ENCODE measurements at regions not wholly inside any gene's neighbourhood (a gene's known extent, or its start where the extent isn't known, plus 50 kb on each side); places are given as distances from the start of the nearest gene placed in this dataset.
"Not testable (repeated sequence)": the region's sequence is repeated elsewhere in the genome, so short reads cannot be mapped to it uniquely, and the experiment has no call there.

DNA sequence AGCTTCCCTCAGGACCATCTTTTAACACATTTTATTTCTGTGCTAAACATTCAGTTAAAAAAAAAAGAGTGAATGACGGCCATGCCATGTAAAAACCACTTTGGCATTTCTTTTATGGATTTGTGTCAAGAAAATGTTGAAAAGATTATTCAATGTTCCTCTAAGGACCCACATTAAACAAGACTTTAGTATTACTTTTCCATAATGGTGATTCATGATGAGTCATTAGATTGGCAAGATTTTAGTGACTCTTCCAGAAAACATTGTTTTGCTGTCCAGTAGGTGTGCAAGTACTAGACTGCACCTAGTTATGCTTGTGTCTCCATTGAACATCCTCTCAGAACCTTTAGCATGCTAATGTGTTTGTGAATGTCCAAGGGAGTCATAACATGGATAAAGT, 748.6 kb downstream of the STPG2 start:
- DNase-seq (ENCODE audit: low read depth) = peak; percentile 2

- DNase-seq (ENCODE audit: low read depth) = no peak
Observed at GRCh38 chr4:97396097-97396496, 747.2 kb downstream of the STPG2 start.

DNA sequence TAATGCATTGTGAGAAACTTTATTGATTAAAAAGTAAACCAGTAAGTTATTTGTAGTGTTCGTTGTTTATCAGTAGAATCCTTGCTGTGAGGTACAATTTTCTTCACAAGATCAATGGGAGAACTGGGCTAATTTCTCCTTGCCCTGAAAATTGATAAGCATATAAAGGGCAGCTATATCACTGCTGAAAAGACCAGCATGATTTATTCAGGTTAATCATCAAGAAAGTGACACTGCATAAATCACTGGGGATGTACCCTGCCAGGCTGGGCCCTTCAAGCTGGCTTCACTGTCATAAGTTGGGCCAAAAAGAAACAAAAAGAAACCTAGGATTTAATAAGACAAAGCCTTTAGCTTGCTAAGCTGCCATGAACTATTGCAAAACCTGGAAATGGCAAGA, 746.7 kb downstream of the STPG2 start:
- no peak for DNase-seq (ENCODE audit: low read depth)

DNA sequence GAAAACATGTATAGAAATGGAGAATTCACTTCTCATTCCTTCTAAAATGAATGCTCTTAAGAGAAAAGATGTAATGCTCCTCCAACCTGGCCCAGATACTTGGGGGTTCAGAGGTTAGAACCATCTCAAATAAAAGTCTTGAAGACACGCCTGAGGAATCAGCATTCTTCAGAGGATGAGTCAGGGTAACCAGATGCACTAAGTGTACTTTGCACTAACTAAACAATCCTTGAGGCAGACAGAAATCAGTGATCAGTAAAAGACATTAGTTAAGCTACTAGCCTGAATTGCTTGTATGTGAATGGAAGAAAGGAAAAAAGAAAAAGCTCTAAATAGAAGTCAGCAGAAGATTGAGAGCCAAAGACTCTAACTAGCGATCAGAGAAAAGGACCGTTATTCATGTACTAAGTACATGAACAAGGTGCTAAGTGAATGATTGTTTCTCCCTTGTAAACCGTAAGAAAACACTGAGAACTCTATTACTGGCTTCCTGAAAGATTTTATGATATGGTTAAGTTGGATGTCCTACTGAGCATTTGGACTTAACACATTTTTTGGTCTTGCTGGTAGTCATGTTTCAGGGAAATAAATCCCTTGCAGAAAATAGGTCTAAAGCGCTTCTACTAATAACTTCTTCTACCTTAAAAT, 738.3 kb downstream of the STPG2 start:
- DNase-seq (ENCODE audit: low read depth) = no peak

DNA sequence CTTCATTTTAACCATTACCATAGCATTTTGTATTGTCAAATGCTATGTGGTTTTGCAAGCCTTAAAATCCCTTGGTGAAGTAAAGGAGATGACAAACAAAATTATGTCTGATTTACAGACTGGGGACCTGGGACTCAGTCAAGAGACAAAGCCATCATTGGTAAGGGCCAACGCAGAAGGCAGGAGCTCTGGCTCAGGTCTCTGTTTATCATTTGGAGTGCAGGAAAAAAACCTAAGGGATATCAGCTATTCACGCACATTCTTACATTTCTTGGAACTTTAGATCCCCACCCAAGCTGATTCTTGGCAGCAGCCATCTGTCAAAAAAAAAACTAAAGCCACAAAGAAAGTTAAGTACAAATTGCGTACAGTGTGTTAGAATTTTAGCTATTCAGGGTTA, 731.9 kb downstream of the STPG2 start:
- no peak for DNase-seq (ENCODE audit: low read depth)

DNA sequence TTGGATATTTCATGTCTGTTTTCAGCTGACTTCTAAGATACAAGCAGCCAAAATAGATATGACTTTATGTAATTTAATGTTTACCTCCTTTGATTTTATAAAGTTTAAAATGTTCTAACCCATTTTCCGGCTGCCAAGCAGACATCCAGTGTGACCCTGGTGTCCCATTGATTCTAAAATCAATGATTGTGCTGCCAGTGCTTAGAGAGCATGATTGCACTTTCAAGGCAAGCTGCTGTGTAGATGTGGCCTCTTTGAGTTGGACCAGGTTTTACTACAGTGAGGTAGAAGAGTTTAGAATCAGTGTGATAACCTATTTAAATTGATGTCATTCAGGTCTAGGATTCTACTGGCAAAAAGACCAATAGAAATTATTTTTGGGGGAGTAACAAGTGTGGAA, 730.9 kb downstream of the STPG2 start:
- DNase-seq (ENCODE audit: low read depth) = no peak

DNA sequence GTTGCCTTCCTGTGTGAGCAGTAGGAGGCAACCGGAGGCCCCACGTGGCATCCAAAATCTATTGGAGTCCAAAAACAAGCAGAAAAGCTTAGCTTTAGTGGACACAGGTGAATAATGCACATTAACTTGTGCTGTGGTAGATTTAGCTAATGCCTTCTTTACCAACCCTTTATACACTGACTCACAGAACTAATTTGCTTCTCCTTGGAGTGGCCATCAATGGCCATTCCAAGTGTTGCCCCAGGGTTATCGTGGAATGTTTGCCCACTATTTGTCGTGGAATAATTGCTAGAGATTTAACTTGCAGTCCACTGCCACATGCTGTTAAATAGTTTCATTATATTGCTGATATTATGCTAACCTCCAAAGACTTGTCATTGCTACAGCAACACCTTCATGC, 729.1 kb downstream of the STPG2 start:
- no peak for DNase-seq (ENCODE audit: low read depth)

GRCh38 chr4:97432551-97432950, 710.7 kb downstream of the STPG2 start:
- no peak for DNase-seq (ENCODE audit: low read depth)

DNA sequence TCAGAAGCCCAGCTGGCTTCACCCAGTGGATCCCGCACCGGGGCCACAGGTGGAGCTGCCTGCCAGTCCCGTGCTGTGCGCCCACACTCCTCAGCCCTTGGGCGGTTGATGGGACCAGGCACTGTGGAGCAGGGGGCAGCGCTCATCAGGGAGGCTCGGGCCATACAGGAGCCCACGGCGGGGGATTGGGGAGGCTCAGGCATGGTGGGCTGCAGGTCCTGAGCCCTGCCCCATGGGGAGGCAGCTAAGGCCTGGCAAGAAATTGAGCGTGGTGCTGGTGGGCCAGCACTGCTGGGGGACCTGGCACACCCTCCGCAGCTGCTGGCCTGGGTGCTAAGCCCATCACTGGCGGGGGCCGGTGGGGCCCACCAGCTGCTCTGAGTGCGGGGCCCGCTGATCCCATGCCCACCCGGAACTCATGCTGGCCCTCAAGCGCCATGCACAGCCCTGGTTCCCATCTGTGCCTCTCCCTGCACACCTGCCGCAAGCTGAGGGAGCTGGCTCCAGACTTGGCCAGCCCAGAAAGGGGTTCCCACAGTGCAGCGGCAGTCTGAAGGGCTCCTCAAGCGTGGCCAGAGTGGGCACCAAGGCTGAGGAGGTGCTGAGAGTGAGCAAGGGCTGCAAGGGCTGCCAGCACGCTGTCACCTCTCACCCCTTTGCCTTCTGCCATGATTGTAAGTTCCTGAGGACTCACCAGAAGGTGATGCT, 705.1 kb downstream of the STPG2 start:
- not testable (repeated sequence) for DNase-seq (ENCODE audit: low read depth)

- no peak for DNase-seq (ENCODE audit: low read depth)
Observed at GRCh38 chr4:97453186-97453585, 690.1 kb downstream of the STPG2 start.

DNA sequence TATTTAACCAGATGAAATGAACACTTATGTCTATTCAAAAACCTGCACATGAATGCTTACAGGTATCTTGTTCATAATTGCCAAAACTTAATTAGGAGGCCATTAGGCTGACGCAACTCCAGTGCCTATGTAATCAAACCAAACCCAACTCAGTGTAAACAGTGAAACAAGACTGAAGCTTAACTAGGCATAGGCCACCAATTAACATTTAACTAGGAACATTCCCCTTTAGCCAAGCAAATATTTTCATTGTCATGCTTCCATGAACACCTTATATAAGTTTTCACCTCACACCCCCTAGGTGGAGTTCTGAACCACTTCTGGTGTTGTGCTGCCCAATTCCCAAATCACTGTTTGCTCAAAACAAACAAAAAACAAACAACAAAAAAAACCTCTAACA, 686.0 kb downstream of the STPG2 start:
- no peak for DNase-seq (ENCODE audit: low read depth)

- no peak for DNase-seq (ENCODE audit: low read depth)
Observed at GRCh38 chr4:97468272-97468671, 675.0 kb downstream of the STPG2 start.

- DNase-seq (ENCODE audit: low read depth) = no peak
Observed at GRCh38 chr4:97475621-97476020, 667.7 kb downstream of the STPG2 start.

DNA sequence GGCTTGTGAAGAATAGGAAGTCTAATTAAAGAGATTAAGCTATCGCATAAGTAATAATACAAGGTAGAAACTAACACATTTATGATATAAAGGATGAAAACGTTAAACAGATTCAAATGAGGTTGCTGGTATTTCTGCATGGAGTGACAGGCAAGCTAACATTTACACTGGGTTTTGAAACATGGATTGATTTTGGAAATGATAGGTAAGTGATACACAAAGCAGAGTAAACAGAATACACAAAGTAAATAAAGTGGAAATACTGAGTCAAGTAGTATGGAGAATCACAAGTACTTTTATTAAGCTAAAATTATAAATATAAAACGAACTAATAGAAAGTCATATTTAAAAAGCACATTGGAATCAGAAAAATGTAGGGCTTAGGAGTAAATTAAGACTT, 665.3 kb downstream of the STPG2 start:
- no peak for DNase-seq (ENCODE audit: low read depth)

- no peak for DNase-seq (ENCODE audit: low read depth)
Observed at GRCh38 chr4:97479388-97479787, 663.9 kb downstream of the STPG2 start.

GRCh38 chr4:97491856-97492255, 651.4 kb downstream of the STPG2 start:
- no peak for DNase-seq (ENCODE audit: low read depth)

GRCh38 chr4:97493815-97494518, 649.3 kb downstream of the STPG2 start:
- no peak for DNase-seq (ENCODE audit: low read depth)

GRCh38 chr4:97496298-97496873, 646.9 kb downstream of the STPG2 start:
- no peak for DNase-seq (ENCODE audit: low read depth)

DNA sequence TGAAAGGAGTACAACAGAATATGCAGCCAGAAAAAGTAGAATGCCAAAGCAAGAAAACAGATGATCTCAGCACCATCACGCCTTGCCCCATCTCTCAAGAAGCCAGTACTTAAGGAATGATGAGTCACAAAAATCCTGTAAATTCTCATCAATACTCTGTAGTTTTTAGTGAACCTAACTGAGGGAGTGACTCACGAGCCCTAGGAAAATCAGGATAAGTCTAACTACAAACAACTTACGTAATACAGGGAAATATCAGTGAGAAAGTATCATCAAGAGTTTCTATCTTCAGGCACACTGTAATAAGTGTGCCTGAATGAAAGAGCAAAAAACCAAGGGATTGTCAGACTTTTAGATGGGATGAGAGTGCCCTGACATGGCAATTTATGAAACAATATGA, 644.4 kb downstream of the STPG2 start:
- DNase-seq (ENCODE audit: low read depth) = peak; percentile 30

DNA sequence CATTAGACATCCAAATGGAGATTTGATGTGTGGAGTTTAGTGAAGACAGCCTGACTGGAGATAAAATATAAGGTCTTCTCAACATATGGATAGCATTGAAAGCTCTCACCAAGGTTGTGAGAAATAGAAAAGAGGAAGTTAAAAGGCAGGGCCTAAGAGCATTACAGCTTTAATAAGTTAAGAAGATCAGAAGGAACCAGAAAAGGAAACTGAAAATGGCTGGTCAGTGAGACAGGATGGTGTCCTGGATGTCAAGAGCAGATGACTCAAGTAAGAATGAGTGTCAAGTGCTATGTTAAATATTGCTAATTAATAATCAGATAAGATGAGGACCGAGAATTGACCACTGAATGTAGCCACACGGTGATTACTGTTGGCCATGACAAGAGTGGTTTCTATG, 642.9 kb downstream of the STPG2 start:
- DNase-seq (ENCODE audit: low read depth) = no peak

- DNase-seq (ENCODE audit: low read depth) = no peak
Observed at GRCh38 chr4:97504713-97505112, 638.6 kb downstream of the STPG2 start.

DNA sequence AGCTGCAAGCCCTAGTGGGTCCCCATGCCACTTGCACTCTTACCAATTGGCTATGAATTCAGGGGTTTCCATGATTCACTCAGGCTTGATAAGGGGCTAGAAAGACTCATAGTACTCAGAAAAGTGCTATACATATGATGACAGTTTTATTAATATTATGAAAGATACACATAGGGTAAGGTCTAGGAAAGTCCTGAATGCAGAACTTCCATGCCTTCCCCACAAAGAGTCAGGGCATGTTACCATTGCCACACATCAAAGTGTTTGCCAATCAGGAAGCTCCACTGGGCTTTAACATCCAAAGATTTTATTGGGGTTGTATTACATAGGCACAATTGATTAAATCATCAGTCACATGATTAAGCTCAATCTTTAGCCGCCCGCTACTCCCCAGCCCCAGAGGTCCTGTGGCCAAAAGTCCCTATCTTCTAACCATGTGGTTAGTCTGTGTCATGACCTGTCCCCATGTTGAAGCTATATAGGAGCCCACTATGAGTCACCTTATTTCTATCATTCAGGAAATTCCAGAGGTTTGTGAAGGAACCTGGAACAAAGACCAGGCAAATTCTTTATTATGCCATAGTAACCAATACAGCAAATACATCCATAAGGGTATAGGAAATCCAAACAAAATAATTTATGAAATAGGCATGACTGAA, 635.6 kb downstream of the STPG2 start:
- DNase-seq (ENCODE audit: low read depth) = peak; percentile 4

Data from ELR (cell line).